GM11168 (cell line): ENCODE measurements at regions not wholly inside any gene's neighbourhood (a gene's known extent, or its start where the extent isn't known, plus 50 kb on each side); places are given as distances from the start of the nearest gene placed in this dataset.
"Not testable (repeated sequence)": the region's sequence is repeated elsewhere in the genome, so short reads cannot be mapped to it uniquely, and the experiment has no call there.

Source experiments
- in situ Hi-C: fragments of 300-500 bp; cut with MboI; formaldehyde crosslinking; loops from one replicate; pipeline ENCODE4 v1.12.0; 2022; ENCODE audit warnings: low sequenced_read_pairs; ENCODE audit not compliant: unreplicated experiment

GRCh38 chr10:4294271-4294670, 509.3 kb upstream of the KLF6 start:
- in situ Hi-C loops, result no loop called here

GRCh38 chr10:4291990-4292389, 507.0 kb upstream of the KLF6 start:
- in situ Hi-C loops, result no loop called here

DNA sequence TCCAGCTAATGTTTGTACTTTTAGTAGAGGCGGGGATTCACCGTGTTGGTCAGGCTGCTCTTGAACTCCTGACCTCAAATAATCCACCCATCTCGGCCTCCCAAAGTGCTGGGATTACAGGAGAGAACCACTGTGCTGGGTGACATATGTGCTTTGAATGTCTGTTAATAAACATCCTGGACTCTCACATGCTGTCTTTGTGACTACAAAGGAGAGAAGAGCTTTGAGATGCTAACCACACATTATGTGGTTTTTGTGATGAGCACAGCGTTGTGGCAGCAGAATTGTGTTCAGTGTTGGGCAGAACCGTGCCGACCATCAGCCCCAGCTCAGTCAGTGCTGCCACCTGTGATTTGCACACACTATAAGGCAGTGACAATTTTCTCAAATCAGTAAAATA, 500.1 kb upstream of the KLF6 start:
- in situ Hi-C loops, result no loop called here

GRCh38 chr10:4283846-4284610, 499.0 kb upstream of the KLF6 start:
- in situ Hi-C loops, result no loop called here

DNA sequence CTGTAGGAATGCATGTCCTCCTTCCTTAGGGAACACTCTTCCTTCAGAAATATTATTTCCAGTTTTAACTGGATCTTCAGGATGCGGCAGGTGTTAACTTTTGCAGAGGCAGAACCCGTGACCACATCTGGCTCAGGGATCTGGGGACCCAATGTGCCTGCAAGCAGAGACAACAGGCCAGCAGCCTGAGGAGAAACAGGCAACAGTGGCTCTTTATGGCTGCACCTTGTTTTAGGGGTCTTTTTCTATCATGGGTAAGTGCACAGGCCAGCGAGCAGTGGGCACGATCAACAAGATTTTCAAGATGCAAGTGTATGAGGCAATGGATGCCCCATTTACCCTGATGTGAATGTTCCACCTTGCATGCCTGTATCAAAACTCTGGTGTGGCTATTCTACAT, 497.5 kb upstream of the KLF6 start:
- in situ Hi-C loops, result no loop called here

- in situ Hi-C loops, result no loop called here
Observed at GRCh38 chr10:4281190-4281825, 496.3 kb upstream of the KLF6 start.

GRCh38 chr10:4280461-4281189, 495.6 kb upstream of the KLF6 start:
- in situ Hi-C loops, result no loop called here

- in situ Hi-C loops, result no loop called here
Observed at GRCh38 chr10:4279655-4280054, 494.6 kb upstream of the KLF6 start.

GRCh38 chr10:4278186-4278585, 493.2 kb upstream of the KLF6 start:
- in situ Hi-C loops, result no loop called here

- in situ Hi-C loops, result no loop called here
Observed at GRCh38 chr10:4276151-4276550, 491.1 kb upstream of the KLF6 start.

GRCh38 chr10:4274671-4275070, 489.7 kb upstream of the KLF6 start:
- in situ Hi-C loops, result not testable (repeated sequence)

DNA sequence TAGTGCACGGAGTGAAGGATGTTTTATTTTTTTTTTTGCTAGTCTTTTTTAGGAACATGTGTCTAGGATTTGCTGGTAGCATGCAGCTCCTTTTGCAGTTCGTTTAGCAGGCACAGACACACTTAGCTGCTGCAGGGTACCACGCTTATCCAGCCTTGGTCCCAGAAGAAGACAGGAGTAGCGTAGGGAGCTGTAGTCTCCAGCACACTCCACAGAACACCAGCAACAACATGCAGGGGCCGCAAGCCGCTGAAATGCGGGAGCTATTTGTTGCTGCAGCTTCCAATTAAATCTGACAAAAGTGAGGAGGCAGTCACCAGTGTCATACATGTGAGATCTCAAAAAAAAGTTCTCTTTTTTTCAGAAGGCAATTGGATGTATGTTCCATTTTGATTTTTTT, 486.2 kb upstream of the KLF6 start:
- in situ Hi-C loops, result no loop called here

DNA sequence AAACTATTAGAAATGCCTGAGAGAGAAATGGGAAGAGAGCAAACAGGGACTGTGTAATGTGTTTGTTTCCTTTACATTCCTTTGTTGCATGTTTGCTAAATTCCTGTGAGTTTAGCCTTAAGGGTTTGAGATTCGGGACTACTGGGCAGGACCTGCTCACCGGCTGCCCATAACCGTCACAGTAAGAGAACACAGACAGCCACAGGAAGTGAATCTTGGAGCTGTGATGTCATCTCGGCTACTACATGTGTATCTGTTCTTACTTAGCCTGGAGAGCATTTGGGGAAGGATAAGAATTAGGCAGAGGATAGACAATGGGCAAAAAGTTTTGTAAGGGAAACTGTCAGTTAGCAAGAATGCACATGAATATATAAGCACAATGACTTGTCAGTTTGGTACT, 485.1 kb upstream of the KLF6 start:
- in situ Hi-C loops, result no loop called here

GRCh38 chr10:4268490-4268889, 483.5 kb upstream of the KLF6 start:
- in situ Hi-C loops, result not testable (repeated sequence)

DNA sequence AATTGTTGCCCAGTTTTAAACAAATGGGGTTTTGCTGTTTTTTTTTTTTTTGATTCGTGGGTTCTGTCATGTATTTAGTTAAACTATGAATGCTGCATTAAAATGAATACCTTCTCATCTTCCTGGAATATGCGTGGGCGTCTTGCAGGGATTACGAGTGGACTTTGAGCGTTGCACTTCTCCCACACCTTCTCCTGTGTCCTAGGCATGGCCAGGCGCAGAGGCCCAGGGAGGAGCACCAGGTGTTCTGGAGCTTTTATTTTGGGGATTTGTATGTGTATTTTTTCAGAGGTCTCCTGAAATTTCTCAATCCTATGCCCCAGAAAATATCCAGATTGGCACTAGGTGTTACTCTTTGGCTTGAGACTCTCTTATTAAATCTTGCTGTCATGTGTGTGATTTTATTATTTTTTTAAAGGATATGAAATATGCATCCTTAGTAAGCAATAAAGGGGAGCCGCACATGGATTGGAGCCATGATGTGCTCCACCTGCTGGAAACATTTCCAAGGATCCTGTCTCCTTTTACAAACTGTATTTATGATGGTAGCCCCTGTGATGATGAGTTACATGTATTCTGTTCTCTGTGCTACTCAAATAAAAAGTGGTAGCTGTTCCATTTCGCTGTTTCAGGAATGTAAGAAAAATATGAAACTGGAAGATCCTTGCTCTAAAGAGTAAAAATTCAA, 482.2 kb upstream of the KLF6 start:
- in situ Hi-C loops, result no loop called here

DNA sequence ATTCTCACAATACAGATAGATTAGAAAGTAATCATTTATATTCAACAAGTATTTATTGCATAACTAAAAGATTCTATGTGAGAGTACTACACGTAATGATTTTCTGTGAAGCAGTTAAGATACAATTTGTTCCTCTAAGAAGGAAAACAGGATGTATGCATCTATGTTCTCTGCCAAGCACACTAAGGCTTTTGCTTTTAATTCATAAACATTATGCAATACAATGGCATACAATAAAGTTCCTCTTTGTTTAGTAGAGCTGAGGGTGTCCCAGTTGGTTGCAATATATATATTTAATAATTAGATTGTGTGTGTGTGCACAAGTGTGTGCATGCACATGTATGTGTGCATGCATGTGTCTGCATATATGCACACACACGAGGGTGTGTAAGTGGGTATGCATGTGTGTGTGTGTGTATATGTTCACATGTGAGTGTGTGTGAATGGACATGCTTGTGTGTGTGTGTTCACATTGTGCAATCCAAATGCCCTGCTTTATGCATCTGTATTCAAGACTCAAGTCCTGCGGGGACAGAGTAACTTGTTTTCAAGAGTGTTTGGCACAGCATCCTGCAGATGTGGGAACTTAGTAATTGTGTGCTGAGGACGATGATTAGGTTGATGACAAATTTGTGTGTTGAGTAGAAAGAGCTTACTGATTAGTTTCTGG, 481.5 kb upstream of the KLF6 start:
- in situ Hi-C loops, result no loop called here

DNA sequence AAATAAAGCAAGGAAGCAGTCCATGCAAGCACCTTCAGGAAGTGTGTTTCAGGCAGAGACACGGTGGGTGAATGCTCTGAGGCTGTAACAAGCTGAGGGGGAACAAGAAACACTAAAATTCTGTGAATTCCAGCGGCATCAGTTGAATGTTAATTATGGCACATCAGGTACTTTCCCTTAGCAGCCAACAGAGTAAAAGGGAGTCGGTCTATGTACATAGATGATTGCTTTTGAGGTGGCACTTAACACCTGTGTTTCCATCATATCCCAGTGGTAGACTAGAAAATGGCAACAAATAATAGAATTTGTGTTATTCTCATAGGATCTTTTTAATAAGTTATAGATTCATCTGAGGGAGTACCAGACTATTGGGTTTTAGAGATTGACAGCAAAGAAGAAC, 481.0 kb upstream of the KLF6 start:
- in situ Hi-C loops, result no loop called here

GRCh38 chr10:4264209-4264865, 479.3 kb upstream of the KLF6 start:
- in situ Hi-C loops, result no loop called here

GRCh38 chr10:4263601-4263921, 478.6 kb upstream of the KLF6 start:
- in situ Hi-C loops, result no loop called here
